Upper lobe of left lung (tissue), 4 donors: ENCODE measurements at regions not wholly inside any gene's neighbourhood (a gene's known extent, or its start where the extent isn't known, plus 50 kb on each side); places are given as distances from the start of the nearest gene placed in this dataset.

Experiments used
- CTCF ChIP-seq, 6 experiments: fragments of 450-650 bp in 4 of 6; fragments of 200-600 bp in 2 of 6; sonication (generic) in 2 of 6; IDR thresholded peaks; one replicate each; pipeline ENCODE4 v1.5.1; 2016 to 2019; ENCODE audit warnings: antibody characterized with exemption in 6 of 6
- EP300 ChIP-seq, 4 donors: sonication (generic); formaldehyde crosslinking; IDR thresholded peaks; one replicate each; pipeline ENCODE4 v1.5.1; 2017; ENCODE audit warnings: antibody characterized with exemption in 4 of 4, control low read depth in 2 of 4
- POLR2A ChIP-seq, 4 donors: fragments of 450-650 bp; IDR thresholded peaks; one replicate each; pipeline ENCODE4 v1.5.1; 2016 to 2017; ENCODE audit warnings: antibody characterized with exemption in 4 of 4, mild to moderate bottlenecking in 2 of 4
- POLR2AphosphoS5 ChIP-seq, 2 donors: sonication (generic); formaldehyde crosslinking; IDR thresholded peaks; one replicate each; pipeline ENCODE4 v1.5.1; 2017; ENCODE audit warnings: antibody characterized with exemption in 2 of 2

DNA sequence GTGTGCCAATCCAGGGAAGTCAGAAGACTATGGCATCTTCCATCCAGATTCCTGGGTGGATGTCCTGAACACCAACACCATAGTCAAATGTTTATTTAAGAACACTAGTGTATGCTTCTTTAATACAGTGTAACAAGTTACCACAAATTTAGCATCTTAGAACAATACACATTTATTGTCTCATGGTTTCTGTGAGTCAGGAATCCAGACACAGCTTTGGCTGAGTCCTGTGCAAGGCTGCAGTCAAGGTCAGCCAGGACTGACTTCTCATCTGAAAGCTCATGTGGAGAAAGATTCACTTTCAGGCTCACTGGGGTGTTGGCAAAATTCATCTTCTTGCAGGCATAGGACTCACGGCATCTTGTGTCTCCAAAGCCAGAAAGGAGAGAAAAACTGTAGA is 143.4 kb downstream of the ANXA2 start:
- TF ChIP-seq CTCF (IDR thresholded peaks at IDR 0.05) = no peak
- TF ChIP-seq POLR2A (IDR thresholded peaks at IDR 0.05) = no peak
- TF ChIP-seq POLR2AphosphoS5 (IDR thresholded peaks at IDR 0.05) = no peak
- TF ChIP-seq EP300 (IDR thresholded peaks at IDR 0.05) = no peak
